Smooth muscle cell (in vitro differentiated cells): ENCODE measurements at regions not wholly inside any gene's neighbourhood (a gene's known extent, or its start where the extent isn't known, plus 50 kb on each side); places are given as distances from the start of the nearest gene placed in this dataset.

Experiments used
- DNase-seq: peaks from one replicate; lab custom pipeline; 2025; ENCODE audit not compliant: unreplicated experiment; lab: John Stamatoyannopoulos, UW
- H2AFZ ChIP-seq: fragments of 200-600 bp; sonication (generic); 2 replicates; pipeline ENCODE4 v1.6.0; 2016; ENCODE audit warnings: antibody characterized with exemption, low read depth, mild to moderate bottlenecking
- H3F3A ChIP-seq: fragments of 200-600 bp; sonication (generic); 2 replicates; pipeline ENCODE4 v1.6.0; 2017; ENCODE audit warnings: antibody characterized with exemption, low read depth
- H3K27ac ChIP-seq: fragments of 200-600 bp; sonication (generic); 2 replicates; pipeline ENCODE4 v1.5.1; 2016; ENCODE audit warnings: low read depth, mild to moderate bottlenecking
- H3K27me3 ChIP-seq: fragments of 200-600 bp; sonication (generic); 2 replicates; pipeline ENCODE4 v1.6.1; 2016; ENCODE audit warnings: low read depth, mild to moderate bottlenecking
- H3K36me3 ChIP-seq: fragments of 200-600 bp; sonication (generic); 2 replicates; pipeline ENCODE4 v1.5.1; 2016; ENCODE audit warnings: low read depth
- H3K4me1 ChIP-seq: fragments of 200-600 bp; sonication (generic); 2 replicates; pipeline ENCODE4 v1.5.1; 2016; ENCODE audit warnings: low read depth
- H3K4me2 ChIP-seq: fragments of 200-600 bp; sonication (generic); 2 replicates; pipeline ENCODE4 v1.6.0; 2016; ENCODE audit warnings: mild to moderate bottlenecking
- H3K4me3 ChIP-seq: fragments of 200-600 bp; sonication (generic); 2 replicates; pipeline ENCODE4 v1.5.1; 2016; ENCODE audit warnings: mild to moderate bottlenecking
- H3K79me2 ChIP-seq: fragments of 200-600 bp; sonication (generic); 2 replicates; pipeline ENCODE4 v1.6.0; 2016; ENCODE audit warnings: low read depth, mild to moderate bottlenecking
- H3K9ac ChIP-seq: fragments of 200-600 bp; sonication (generic); 2 replicates; pipeline ENCODE4 v1.6.0; 2016; ENCODE audit warnings: low read depth
- H3K9me3 ChIP-seq: fragments of 200-600 bp; sonication (generic); replicated peaks from 2 replicates; pipeline ENCODE4 v1.5.1; 2016; ENCODE audit warnings: low read depth
- H4K20me1 ChIP-seq: fragments of 200-600 bp; sonication (generic); 2 replicates; pipeline ENCODE4 v1.6.0; 2016; ENCODE audit warnings: low read depth
- CTCF ChIP-seq: fragments of 200-600 bp; sonication (generic); IDR thresholded peaks from 2 replicates; pipeline ENCODE4 v1.5.1; 2017; ENCODE audit warnings: borderline replicate concordance, mild to moderate bottlenecking, antibody characterized with exemption; ENCODE audit not compliant: insufficient read depth, poor library complexity, severe bottlenecking
- WGBS: methylation state at CpG from one replicate; pipeline ENCODE4 v1.1.7; 2016; ENCODE audit warnings: low lambda C conversion rate; 5-methylcytosine and 5-hydroxymethylcytosine counted together

- no peak overlapping the region for H3K9ac ChIP-seq
- no peaks in the 10 kb centered on the region for H4K20me1 ChIP-seq
Observed at GRCh38 chr5:115068239-115069086, 101.2 kb downstream of the TRIM36 start.

DNA sequence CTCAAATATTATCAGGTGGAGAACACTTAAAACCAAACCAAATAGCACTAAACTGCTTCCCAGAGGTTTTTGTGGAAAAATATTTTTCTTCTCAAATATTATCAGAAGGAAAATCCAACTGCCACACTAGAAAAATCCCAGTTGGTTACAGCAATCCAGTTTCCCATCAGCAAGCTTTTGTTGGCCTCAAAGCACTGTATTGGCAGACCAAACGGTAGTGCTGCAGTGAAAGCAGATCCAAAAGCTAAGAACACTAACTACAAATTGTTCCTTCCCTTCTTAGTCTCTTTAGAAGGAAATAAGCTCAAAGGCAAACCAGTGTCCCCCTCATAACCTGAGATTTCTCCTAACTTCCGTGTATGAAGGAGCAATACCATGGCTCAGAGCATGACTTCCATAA is 105.3 kb downstream of the TRIM36 start:
- Histone ChIP-seq H3K27me3 (no peaks in the 10 kb centered on the region), H3F3A (no peaks in the 10 kb centered on the region), H3K4me3 (no peak overlapping the region), H3K9me3 (no peaks in the 10 kb centered on the region), H3K4me1 (no peaks in the 10 kb centered on the region), H3K36me3 (no peaks in the 10 kb centered on the region), H2AFZ (no peak overlapping the region), H3K4me2 (no peak overlapping the region), H3K27ac (no peak overlapping the region), H3K79me2 (no peaks in the 10 kb centered on the region), H3K9ac (no peak overlapping the region), H4K20me1 (no peaks in the 10 kb centered on the region)
- TF ChIP-seq CTCF = no peak
- no peak for DNase-seq
- WGBS = 83% methylated on average over 2 of the region's 2 CpGs

More at GRCh38 chr5:115068239-115069086, 101.2 kb downstream of the TRIM36 start:
- Histone ChIP-seq H3K9me3 (no peaks in the 10 kb centered on the region), H2AFZ (no peak overlapping the region), H3K4me2 (no peak overlapping the region), H3K27ac (no peak overlapping the region), H3K27me3 (no peaks in the 10 kb centered on the region), H3F3A (no peaks in the 10 kb centered on the region), H3K79me2 (no peaks in the 10 kb centered on the region), H3K4me1 (no peaks in the 10 kb centered on the region), H3K4me3 (no peak overlapping the region), H3K36me3 (no peaks in the 10 kb centered on the region)
- WGBS = 96% methylated on average over 14 of the region's 14 CpGs
- TF ChIP-seq CTCF = no peak
- no peak for DNase-seq

GRCh38 chr5:115054387-115054951 is 115.2 kb downstream of the TRIM36 start:
- Histone ChIP-seq H3K4me3 (no peak overlapping the region), H3K79me2 (no peaks in the 10 kb centered on the region), H3K27me3 (no peaks in the 10 kb centered on the region), H3F3A (no peaks in the 10 kb centered on the region), H3K36me3 (no peaks in the 10 kb centered on the region), H3K9ac (no peak overlapping the region), H2AFZ (no peak overlapping the region), H3K4me1 (no peaks in the 10 kb centered on the region), H3K27ac (no peak overlapping the region), H3K4me2 (no peak overlapping the region), H4K20me1 (no peaks in the 10 kb centered on the region), H3K9me3 (no peaks in the 10 kb centered on the region)
- 95% methylated on average over 1 of the region's 1 CpG for WGBS
- no peak for DNase-seq
- TF ChIP-seq CTCF = no peak
